HG03095 (cell line): ENCODE measurements at regions not wholly inside any gene's neighbourhood (a gene's known extent, or its start where the extent isn't known, plus 50 kb on each side); places are given as distances from the start of the nearest gene placed in this dataset.

Experiments
- ATAC-seq: cut with Tn5 transposase; IDR thresholded peaks from one replicate; pipeline ENCODE4 v1.9.1; 2021; ENCODE audit warnings: moderate library complexity; ENCODE audit not compliant: unreplicated experiment

DNA sequence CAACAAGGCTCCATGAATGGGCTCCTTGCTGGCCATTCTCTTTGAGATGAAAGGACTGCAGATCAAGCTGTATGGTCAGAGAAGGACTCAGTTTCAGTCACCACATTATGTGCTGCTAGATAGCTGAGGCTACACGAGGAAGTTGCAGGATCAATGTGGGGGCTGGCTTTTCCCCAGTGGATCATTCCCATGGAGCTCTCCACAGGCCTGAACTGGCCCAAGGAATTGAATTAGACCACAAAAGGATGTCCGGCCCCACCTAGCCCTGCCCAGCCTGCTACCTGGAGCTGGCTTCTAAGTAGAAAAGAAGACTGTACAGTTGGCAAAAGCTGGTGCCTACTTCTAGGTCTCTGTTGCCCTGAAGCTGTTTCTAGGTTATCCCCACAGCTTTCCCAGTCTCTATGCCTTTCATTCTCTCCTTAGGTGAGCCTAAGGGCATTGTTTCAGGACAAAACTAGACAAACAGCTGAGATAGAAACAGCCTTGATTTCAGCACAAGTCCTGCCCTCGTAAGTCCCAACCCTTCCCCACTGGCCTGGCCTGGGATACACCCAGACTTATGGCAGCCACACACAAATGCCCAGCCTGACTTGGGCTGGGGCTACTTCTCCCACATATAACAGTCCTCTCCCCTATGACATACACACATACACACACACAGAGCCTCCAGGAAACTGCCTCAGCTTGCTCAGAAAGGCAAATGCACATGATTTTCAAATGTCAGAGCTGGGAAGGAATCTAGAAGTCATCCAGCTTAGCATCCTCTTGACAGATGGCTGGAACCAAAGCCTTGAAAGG, 129.1 kb upstream of the NCAM1 start:
- ATAC-seq = no peak

DNA sequence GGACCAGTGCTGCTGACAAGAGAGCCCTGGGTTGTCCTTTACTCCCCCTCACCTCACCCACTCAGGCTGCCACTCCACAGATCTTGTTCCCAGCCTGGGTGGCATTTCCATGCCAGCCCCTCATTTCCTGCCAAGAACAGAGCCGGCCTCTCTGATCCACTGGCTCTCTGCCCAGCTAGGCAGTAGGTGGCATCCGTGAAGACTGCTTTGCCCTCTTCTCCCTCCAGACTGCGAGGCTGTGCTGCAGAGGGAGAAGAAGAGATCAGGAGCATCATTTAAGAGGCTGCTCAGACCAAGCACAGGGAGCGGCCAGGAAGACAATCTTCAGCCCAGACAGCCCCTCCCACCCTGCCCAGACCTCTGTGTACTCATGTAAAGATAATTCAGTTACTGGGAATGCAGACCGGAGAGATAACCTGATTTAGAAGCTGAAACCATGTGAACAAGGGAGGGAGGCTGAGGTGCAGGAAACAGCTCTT, 126.9 kb upstream of the NCAM1 start:
- no peak for ATAC-seq

DNA sequence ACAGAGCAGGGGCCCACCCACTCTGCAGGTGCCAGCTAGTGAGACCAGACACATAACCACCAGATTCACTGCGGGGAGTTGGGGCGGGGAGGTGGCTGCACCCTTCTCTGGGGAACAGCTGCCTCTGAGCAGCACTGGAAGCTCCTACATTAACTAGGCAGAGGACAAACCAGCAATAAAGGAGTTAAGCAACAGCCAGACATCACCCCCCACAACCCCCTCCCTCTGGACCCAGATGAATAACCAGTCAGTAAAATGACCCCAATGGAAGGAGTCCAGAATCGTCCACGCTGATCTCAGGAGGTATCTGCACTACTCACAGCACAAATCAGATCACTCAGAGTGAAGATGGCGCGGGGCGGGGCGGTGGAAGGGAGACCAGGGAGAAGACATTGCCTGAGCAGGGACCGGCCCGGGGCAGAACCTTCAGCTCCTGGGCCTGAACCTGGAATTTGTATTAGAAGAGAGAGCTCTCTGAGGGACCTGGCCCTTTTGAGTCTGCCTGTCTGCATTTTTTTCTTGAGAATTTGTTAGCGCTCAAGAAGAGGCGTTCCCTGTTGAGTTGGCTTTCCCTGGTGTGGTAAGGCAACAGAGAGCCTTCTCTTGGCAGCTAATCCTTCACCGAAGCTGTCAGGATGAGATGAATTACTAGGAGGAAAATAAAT, 125.5 kb upstream of the NCAM1 start:
- no peak for ATAC-seq

DNA sequence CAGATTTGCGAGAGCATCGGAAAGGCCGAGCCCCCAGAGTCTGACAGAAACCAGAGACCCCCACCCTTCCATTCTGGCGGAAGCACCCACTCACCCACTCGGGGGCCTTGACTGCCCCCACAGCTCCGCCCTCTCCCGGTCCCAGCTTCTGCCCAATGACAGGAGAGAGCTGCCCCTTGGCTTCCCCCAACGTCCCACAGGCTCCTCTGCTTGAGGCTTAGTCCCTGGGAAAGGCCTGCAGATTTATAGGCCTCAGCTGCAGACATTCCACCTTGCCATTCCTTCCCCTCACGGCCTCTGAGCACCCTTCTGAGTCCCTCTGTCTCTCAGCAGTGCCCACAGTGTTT, 125.0 kb upstream of the NCAM1 start:
- no peak for ATAC-seq

DNA sequence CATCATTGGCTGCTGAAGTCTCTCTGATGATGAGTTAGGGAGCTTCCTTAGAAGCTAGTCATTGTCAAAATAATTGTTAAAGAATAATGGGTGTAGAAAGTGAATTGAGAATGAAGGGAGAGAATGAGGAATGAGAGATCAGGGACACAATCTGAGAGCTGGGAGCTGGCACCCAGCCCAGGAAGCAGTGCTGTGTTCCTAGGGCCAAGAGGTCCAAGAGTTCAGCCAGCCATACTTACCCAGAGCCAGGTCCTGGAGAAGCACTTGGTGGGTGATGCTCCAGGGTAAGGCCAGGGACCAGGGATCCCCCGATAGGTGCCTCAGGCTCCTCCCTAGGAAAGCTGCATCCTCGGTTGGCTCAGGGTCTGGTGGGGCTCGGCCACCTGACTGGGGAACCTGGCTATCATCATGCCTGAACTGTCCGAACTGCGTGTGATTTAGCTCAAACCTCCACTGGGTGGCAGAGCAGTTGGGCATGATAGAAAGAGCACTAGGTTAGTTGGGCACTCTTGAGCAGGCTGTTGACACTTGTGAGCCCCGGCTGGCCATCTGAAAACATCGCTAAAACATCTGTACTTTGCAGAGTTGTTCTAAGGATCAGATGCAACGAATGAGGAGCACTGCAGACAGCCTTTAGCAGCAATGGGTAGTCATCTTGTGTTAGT, 123.9 kb upstream of the NCAM1 start:
- ATAC-seq = no peak

DNA sequence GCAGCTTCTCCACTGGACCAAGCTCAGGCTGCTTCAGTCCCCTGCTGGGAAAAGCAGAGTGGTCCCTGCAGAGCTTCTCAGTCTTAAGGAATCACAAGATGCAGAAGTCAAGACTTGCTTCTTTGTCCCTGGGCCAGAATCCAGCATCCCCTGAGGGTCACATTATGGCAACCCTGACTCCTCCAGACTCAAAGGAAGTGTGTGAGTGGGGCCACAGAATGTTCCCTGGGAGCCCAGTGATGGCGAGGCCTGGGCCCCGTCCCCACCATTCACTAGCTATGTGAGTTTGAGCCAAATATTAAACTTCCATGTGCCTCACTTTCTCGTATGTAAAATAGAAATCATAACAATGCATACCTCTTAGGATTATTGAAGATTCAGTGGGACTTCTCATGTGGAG, 122.2 kb upstream of the NCAM1 start:
- no peak for ATAC-seq

DNA sequence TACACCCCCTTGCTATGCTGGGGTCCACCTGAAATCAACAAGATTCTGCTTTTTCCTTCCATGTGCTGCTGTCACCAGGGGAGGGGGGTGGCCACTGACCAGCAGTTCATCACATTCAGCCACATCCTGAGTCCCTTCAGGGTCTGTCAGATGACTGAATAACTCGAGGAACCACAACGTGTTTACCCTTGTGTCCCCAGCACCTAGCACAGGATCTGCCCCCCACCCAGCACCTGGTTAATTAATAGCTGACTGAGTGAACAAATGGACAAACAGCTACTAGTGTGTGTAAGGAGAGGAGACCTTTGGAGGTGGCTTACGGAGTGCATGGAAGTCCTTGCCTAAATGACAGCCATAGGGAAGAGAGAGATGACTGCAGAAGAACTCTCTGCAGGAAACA, 119.5 kb upstream of the NCAM1 start:
- ATAC-seq = no peak

DNA sequence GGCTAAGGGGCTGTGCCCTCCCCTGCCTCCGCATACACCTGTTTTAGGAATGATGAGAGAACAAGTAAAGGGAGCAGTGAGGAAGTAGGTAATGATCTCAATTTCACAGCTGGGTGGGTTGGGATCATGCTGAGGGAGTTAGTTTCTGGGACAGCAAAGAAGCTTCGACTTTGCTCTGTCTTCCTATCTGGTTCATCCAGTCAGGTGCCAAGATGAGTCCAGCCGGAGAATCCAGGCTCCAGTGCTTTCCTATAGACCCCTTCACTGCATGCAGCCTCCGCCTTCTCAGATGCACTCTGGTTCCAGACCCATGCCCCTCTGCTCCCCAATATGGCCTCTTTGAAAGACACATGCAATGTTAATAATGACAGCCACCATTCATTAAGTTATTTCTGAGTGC, 119.1 kb upstream of the NCAM1 start:
- no peak for ATAC-seq

DNA sequence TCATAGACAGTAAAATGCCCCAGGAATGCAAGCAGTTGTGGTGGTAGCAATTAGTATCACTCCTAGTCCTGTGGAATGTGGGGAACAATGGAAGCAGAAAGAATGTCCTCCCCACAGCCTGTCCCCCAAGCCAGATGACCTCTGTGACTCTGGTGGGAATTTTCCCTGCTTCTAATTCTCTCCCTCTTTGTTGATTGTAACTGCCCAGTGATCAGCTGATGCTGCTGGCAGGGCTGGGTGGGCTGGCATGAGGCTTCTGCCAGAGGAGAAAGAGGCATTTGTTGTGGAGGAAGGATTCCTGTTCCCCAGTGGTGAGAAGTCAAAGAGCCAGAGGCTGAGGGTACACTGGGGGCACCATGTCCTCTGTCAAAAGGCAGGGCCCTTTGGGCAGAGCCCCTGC, 116.7 kb upstream of the NCAM1 start:
- no peak for ATAC-seq

DNA sequence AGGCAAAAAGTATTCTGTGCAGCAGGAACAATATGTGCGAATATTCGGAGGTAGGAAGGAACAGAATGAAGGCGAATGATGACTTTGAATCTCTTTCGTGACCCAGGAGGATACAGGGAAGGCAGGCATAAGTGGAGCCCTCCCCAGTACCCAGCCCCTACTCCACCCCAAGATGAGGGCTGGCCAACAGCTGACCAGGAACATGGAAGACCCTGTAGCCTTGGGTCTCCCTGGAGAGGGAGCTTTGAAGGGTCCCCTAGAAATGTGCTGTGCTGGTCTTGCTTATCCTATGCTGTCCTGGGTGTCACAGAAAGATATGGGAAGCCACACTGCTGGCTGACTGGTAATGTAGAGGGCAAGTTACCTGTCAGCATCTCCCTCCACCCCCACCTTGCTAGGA, 113.7 kb upstream of the NCAM1 start:
- ATAC-seq = no peak

DNA sequence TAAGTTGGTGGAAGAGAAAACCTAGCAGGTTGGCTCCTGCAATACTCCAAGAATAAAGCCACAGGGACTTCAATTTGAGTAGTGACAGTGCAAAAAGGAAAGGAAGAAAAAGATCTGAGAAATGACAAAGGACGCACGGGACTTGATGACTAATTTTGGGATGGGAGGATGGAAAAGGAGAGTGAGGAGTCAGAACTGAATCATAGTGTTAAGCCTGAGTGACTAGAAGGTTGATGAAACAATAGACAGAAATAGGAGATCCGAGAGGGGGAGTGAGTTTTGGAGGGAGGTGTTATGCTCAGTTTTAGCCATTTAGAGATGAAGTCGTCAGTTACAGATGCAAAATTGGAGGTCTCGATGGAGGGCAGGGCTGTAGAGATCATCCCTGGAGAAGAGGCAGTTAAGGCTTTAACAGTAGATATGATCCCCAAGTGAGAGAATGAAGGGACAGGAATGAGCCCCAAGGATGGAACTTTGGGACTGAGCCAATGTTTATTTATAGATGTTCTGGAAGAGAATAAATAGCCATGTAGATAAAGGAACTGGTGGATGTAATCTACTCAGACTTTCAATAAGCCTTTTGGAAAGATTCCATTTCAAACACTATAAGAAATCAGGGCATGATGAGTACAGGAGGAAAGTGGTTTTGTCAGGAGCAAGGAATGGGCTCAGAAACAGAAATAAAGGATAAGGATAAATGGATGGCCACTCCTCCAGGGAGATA, 108.9 kb upstream of the NCAM1 start:
- no peak for ATAC-seq

DNA sequence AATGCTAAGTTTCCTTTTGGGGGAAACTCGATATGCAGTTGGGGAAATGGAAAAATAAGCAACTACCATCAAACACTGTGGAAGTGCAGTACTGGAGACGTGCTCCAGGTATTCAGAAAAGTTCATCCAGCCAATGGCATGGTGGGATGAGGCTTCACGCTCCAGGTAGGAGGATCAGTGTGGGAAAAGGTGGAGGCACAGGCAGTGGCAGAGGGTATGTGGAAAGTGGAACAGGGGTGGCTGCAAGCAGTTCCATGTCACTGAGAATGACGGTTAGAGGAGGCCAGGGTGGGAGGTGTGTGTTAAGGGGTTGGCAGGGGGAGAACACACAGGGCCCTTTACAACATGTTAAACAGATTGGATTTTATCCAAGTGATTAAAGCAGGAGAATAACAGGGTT, 105.1 kb upstream of the NCAM1 start:
- ATAC-seq = no peak

DNA sequence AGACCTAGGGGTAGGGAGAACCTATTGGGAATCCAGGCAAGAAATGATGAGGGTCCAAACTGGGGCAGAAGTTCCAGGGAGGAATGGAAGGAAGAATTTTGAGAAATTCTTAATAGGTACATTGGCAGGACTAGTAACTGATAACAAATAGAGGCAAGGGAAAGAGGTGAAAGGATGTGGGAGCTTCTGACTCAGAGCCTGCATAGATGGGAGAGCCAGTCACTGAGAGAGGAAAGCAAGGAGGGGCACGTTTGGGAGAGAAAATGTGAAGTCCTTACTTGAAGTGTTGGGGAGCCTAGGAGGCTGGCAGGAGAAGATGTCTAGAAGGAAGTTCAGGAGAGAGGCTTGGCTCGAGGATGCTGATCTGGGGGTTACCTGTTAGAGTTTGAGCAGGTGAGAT, 104.6 kb upstream of the NCAM1 start:
- ATAC-seq = no peak

DNA sequence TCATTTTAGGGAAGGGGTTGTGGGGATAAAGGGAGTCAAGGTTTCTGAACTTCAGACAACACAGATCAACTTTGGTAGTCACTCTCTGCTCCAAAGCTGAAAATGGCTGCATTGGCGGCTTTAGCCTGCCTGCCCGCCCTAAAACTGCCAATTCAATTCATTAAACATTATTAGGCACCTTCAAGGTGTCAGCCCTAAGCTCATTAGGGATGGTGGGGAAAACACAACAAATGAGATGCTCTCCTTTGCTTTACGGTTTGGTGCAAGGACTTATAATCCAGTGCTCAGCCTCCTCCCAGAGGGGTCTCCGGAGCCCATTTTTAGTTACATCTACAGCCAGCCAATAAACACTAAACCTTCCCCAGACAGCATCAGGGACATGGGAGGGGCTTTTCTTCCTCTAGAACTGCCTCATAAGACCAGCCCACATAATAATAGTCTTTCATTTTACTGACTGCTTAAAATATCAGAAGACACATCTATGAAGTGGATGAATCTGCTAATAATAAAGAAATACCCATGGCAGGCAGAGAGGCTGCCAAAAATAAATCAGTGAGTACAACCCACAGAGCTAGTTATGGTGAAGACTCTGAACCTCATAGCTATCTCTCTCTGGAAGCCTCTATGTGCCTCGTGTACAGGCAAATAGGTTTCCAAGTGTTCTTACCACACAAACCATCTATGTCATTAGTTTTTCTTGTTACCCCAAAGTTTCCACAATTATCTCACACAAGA, 102.8 kb upstream of the NCAM1 start:
- no peak for ATAC-seq

DNA sequence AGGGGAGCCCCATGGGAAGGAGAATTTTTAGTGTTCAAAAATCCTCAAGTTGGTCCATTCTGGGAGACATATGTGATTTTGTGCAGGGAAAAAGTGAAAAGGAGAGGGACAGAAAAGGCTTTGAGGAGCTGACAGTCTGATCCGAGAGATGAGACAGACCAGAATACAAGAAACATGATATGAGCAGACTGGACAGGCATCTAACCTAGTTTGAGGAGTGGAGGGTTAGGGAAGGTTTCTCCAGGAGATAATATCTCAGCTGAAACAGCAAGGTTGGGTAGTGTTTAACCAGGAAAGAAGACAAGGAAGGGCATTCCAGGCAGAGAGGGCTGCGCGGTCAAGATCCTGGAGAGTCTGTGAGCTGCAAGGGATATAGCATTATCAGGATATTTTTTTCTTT, 101.4 kb upstream of the NCAM1 start:
- ATAC-seq = no peak

DNA sequence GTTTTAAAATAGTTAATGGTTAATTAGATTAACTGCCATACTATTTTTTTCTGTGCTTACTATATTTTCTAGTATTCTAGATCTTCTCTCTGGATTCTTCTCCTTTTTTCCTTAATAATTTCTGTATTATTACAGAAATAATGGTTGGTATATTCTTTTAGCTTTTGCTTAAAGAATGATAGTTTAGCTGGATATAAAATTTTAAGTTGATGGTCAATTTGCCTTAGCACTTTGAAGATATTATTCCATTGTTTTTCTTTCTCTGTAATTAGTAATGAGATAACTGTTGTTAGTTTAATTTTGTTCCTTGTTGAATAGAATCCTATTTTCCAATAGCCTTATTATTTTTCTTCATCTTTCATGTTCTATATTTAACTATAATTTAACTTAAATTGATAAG, 99.9 kb upstream of the NCAM1 start:
- ATAC-seq = no peak

DNA sequence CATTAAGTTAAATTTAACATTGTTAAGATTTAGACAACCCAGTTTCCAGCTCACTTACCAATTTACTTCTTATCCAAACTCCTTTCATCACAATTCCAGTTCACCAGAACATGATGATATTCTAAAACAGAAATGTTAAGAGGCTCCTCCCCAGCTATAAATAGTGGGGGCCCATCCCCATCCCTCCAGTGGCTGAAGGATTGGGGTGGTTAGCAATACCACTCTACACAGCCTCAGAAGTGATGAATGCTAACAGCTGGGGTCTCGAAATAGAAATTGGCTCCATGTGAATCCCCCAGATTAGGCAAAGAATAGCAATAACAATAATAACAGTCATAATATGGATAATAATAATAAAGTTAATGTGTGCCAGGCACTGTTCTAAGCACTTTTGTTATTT, 97.9 kb upstream of the NCAM1 start:
- ATAC-seq = no peak

DNA sequence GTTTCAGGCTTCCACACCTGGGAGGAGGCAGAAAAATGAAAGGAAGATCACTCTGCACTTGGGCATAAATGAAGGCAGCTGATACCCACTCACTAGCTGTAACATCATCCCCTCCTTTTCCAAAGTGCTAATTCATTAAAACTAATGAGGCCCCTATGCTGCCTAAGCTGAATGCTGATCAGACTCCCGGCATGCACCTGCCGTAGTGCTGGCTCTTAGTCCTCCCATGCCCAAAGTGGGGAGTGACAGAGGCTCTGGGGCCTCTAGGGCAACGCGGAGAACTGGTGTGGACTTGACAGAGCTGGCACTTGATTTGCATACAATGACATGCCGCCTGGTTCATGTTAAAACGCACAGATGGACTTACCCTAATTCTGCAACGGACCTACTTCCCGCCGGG, 96.5 kb upstream of the NCAM1 start:
- ATAC-seq = no peak

DNA sequence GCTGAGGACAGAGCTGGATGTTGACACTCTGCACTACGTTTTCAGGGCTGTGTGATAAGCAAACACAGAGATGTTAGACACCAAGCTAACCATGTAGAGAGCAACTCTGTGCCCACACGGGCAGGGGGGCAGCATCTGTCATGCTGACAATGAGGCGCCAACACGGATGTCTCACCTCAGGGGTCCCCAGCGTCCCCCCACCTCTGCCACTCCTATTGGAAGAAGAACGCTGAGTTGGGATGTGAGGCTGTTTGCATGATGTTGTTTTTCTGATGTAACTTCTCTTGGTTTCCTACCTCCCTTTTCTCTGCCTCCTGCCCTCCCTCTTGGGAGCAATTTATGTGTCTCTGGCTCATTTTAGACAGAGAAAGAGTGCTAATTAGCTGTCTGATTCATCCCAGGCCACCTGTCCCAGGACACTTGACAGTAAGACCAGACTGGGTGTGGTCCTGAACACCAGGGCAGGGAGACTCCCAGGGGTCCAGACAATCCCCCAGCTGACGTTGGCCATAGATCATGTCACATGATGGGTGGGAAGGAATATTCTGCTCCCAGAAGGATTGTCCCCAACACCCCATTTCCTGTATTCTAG, 89.2 kb upstream of the NCAM1 start:
- no peak for ATAC-seq

DNA sequence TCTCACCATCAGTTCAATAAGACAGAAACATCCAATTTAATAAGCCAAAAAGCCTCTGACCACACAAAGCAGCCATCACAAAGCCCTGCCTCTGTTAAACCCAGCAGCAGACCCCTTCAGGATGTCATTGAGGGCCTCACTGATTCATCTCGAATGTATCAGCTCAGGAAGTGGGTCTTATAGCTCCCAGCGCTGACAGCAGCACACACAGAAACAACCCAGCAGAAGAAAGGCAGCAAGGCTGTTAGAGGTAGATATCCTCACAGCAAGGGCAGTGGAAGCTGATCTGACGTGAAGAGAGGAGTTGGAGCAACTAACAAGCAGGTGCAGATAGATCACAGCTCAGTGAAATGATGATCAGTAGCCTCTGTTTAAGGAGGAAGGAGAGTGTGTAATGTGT, 86.2 kb upstream of the NCAM1 start:
- no peak for ATAC-seq

DNA sequence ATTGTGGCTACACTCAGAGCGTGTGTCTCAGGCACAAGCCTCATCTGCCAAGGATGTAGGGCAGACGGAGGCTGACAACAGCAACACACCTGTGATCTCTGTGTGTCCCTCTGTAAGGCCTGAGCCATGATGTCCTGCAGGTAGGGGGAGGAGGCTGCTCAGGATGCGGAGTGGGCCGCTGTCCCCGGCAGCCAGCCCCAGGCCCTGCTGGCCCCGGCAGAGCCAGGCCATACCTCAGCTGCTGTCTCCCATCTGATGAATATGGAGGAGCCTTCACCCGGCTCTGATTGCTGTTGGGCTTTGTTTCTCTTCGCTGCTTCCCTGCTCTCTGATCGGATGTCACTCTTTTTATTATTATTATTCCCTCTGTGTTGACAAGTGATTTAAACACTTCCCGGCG, 83.6 kb upstream of the NCAM1 start:
- no peak for ATAC-seq
